ENCODE measurements at regions not wholly inside any gene's neighbourhood (a gene's known extent, or its start where the extent isn't known, plus 50 kb on each side); places are given as distances from the start of the nearest gene placed in this dataset.

GRCh38 chr4:60315586-60315985 is 884.5 kb upstream of the ADGRL3 start:
- TF ChIP-seq POLR2AphosphoS5 (IDR thresholded peaks at IDR 0.05; ENCODE audit: low read depth) (no peak), CTCF (conservative IDR thresholded peaks at IDR 0.05; ENCODE audit: low read depth in 2 of 2) (no peak), ETS1 (IDR thresholded peaks at IDR 0.05) (no peak), CREB1 (CRISPR knock-in tag; IDR thresholded peaks at IDR 0.05; ENCODE audit: low read depth) (no peak), EZH2phosphoT487 (IDR thresholded peaks at IDR 0.05; ENCODE audit: unreplicated experiment) (no peak), EZH2 (IDR thresholded peaks at IDR 0.05; ENCODE audit: low read depth, unreplicated experiment) (no peak), REST (IDR thresholded peaks at IDR 0.05; ENCODE audit: unreplicated experiment) (no peak), ZNF114 (CRISPR knock-in tag; IDR thresholded peaks at IDR 0.05) (no peak), NANOG (IDR thresholded peaks at IDR 0.05; ENCODE audit: borderline replicate concordance) (no peak), JUNB (IDR thresholded peaks at IDR 0.05; ENCODE audit: unreplicated experiment) (no peak), ZNF331 (CRISPR knock-in tag; IDR thresholded peaks at IDR 0.05; ENCODE audit: low read depth) (no peak), STAT1 (IDR thresholded peaks at IDR 0.05; ENCODE audit: unreplicated experiment) (no peak)
